SW 1271 (cell line): ENCODE measurements at regions not wholly inside any gene's neighbourhood (a gene's known extent, or its start where the extent isn't known, plus 50 kb on each side); places are given as distances from the start of the nearest gene placed in this dataset.

Experiments used
- DNase-seq, 2 experiments: peaks; one replicate each; lab custom pipeline; 2025; lab: John Stamatoyannopoulos, UW

GRCh38 chr9:14466828-14467227 lies 152.9 kb upstream of the NFIB start:
- DNase-seq, result no peak

DNA sequence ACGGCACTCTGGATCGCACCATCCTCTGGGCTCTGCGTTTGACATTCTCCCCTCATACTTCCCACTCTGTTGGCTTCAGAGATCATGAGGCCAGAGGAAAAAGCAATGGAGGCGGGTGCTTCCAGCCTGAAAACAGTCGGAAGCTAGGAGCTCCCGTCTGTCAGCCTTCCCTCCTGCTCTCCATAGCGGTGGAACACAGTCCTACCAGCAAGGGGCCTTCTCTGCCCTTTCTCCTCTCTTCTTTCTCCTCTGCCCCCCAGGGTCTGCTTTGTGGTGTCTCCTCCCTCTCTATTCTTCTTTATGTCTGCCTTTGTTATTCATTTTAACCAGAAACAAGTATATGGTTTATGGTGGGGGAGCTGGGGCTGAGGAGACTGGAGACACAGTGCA lies 152.5 kb upstream of the NFIB start:
- DNase-seq, result no peak

- DNase-seq, result no peak
Measured at GRCh38 chr9:14462950-14463349, 149.0 kb upstream of the NFIB start.

GRCh38 chr9:14455243-14455642 lies 141.3 kb upstream of the NFIB start:
- DNase-seq, result no peak

- DNase-seq, result no peak
Measured at GRCh38 chr9:14453286-14453685, 139.3 kb upstream of the NFIB start.

DNA sequence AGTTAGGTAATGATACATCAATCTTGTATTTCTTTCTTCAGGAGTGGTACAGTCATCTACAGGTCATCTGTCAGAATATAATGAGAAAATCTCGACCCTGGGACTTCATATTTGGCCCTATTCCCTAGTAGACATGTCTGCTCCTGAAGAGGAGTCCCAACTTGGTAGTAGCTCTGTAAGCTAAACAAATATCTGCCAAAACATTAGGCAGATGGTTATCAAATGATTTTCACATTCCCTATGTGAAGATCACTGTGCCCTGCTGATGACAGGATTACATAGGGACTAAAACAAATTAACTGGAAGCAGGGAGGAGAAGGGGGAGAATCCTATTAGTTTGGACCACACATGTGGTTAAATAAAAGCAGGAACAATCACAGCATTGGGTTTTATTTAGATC lies 138.6 kb upstream of the NFIB start:
- DNase-seq, result no peak

GRCh38 chr9:14451949-14452348 lies 138.0 kb upstream of the NFIB start:
- no peak for DNase-seq

- DNase-seq, result no peak
Measured at GRCh38 chr9:14447103-14447502, 133.2 kb upstream of the NFIB start.

GRCh38 chr9:14445946-14446345 lies 132.0 kb upstream of the NFIB start:
- no peak for DNase-seq

DNA sequence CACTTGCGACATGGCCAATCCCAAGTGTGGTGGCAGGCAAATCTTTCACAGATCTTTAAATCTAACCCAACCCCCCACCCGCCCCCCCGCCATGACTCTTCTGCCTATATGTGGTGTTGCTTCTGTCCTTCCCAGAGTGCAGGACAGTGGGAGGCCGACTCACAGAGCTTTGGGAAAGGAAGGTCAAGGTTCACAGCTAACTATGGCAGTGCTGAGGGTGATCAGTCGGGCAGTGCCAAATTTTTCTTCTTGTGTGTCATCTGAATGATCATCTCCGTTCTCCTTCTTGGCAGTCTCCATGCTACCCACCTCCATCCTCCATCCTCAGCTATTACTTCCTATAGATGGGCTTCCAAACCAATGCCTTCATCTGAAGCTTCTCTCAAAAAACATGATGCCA lies 129.0 kb upstream of the NFIB start:
- DNase-seq, result no peak

- no peak for DNase-seq
Measured at GRCh38 chr9:14441976-14442651, 128.2 kb upstream of the NFIB start.

DNA sequence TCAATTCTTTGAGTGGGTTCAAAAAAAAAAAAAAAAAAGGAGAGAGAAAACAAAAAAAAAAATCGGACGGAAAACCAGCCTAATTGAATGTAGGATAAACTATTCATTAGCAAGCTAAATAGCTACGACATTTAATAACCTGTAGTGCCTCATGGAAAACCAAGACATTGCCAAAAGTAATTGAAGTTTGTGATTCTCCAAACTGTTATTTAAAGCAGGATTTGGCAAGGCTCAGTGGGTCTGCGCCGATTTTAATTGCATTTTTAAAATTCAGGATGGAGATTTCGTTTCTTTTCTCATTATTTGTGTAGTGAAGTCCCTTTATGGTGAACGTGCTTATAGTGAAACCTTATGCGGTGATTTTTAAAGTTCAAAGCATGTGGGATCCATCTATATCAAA lies 127.2 kb upstream of the NFIB start:
- DNase-seq, result no peak

DNA sequence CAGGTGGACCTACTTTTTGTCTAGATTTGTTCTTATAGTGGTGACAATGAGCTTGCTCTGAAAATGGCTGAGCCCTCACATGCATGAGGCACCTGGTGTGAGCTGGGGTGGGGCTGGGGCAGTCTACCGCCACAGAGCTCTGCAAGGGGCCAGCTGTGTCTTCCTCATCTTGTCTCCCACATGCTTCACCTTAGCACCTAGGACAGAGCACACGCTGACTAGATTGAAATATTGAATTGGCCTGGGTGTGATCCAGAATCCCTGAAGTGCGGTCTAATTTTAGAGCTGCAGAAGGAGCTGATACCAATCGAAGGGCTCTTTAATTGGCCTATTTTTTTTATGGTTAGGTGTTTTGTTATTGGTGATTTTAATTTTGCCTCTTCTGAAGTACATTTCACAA lies 126.1 kb upstream of the NFIB start:
- DNase-seq, result no peak

DNA sequence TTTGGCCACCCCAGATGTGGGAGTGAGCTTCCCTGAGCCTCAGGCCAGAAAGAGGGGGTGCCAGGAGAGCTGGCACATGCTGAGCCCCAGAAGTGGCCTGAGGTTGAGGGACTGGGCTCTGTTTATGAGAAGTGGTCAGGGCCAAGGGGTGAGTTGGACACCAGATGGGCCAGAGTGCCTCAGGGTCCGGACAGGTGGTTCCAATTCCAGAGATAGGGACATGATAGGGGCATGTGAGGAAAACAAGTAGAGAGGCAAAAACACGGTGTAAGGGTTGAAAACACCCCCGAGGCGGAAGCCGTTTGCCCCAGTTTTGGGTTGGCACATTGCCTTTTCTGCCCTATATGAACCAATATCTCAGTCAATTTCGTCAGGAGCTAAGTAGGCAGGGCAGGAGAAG lies 125.6 kb upstream of the NFIB start:
- no peak for DNase-seq

DNA sequence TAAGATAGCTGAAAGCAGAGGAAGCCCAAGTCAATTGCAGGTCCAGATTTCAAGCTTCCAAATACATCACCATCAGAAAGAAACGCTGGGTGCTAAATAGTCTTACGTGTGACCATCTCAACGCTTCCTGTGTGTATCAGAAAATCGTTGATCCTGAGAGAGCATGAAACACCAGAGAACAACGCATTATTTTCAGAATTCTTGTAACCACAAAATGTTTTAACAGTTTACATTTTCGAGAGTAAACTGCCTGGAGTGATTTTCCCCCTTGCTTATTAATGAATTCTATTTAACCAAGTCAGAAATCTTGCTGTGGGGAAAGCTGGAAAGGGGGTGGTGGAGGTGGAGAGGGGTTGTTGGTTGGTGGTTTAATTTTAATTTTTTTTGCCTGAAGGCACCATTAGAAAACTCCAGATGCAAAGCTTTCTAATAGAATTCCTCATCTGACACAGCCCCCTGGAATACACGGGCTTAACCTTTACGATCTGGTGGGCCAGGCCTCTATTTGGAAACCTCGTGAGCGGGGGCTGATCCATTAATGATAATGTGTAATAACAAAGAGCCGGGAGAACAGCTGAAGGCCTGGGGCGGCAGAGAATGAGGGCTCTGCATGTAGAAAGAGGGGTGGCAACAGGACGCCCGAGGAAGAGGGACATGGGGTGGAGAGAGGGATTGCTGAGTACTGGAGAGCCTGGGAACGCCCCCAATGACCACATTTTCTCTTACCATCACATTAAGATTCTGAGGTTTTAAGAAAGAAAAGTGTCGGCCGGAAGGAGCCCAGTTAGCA lies 124.5 kb upstream of the NFIB start:
- no peak for DNase-seq

DNA sequence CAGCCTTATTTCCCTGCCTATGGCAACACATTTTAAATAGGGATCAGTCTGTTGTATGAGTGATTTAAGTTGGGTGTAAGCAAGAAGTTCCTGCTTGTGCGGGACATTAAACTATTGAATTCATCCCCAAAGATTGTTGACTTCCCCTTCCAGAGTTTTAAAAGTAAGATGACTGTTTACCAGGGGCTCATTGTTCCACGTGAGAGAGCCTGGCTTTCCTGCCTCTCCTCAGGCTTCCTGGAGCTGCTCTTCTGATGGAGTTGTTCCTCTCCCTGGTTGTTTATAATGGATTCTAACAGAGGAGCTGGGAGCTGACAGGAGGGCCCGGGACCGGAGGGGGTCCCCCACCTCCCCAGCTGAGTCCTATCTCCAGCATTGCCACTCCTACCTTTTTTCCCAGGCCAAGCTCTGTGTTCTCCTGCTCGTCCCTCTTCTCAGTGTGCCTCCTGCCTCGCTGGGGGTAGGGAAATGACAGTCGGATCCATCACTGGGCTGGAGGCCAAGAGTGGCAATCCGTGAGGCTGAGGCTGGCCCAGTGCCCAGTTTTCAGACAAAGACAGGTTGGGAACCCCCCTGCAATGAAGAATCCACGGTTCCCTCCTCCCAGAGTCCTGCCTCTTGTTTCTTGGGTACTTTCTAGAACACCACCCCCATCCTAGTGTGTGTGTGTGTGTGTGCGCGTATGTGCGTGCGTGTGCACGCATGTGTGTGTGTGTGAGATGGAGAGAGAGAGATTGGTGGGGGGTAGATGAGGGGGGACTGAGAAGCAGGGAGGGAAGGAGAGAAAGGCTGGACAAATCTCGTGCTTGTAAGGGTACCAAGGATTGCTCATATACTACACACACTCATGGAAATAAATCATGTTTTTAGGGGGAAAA lies 123.7 kb upstream of the NFIB start:
- DNase-seq, result no peak

DNA sequence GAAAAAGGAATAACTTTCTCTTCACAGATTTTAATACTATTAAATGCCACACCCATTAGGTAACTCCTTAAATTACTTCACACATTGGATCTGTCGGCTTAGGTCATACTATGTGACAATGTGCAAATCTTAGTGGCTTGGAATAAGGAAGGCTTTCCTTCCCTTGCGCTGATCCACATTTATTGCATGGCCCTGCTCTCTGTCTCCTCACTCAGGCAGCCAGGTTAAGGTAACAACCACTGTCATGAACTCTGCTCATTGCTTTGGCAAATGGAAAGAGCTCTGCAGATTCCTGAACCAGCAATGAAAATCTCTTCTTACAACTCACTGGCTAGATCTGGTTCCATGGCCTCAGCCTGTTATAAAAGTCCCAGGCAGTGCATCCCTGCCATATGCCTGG lies 121.9 kb upstream of the NFIB start:
- DNase-seq, result no peak

- no peak for DNase-seq
Measured at GRCh38 chr9:14434971-14435718, 121.2 kb upstream of the NFIB start.

- DNase-seq, result no peak
Measured at GRCh38 chr9:14434158-14434504, 120.2 kb upstream of the NFIB start.

- DNase-seq, result peak in 1 of 2 experiments; percentile 23
Measured at GRCh38 chr9:14433351-14434157, 119.6 kb upstream of the NFIB start.

DNA sequence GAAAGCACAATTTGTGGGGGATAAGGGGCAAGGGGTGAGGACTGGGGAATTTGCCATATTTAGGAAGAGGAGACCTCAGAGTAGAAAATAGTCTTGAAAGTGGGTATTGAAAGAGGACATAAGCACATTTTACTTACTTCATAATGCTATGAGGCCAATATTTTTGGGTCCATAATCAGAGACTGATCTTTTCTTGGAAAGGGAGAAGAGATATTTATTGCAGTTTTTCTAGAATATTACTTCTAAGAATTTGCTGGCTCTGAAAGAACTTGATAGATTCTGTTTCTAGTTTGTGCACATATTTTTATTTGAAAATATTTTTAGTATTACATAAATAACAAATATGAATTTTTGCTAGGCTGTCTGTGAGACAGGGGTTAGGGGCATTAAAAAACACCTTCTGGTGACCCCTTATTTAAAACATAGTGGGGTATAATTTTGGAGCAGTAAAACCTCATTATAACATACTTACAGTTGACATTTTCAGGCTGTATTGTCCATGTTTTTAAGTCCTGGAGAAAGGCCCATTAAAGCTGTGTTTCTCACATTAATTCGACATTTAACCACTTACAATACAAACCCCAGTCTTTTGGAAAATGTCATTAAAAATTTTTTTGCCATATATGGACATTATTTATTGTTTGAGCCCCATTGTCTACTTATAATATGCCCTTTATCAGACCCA lies 118.9 kb upstream of the NFIB start:
- DNase-seq, result no peak
